Tibial nerve (tissue), 4 donors: ENCODE measurements at regions not wholly inside any gene's neighbourhood (a gene's known extent, or its start where the extent isn't known, plus 50 kb on each side); places are given as distances from the start of the nearest gene placed in this dataset.

Experiments
- CTCF ChIP-seq, 5 experiments: fragments of 200-600 bp in 3 of 5; fragments of 450-650 bp in 2 of 5; sonication (generic) in 3 of 5; IDR thresholded peaks; one replicate each; pipeline ENCODE4 v1.5.1; 2016 to 2019; ENCODE audit warnings: antibody characterized with exemption in 5 of 5, mild to moderate bottlenecking in 3 of 5, moderate library complexity in 2 of 5
- EP300 ChIP-seq, 2 donors: sonication (generic); formaldehyde crosslinking; IDR thresholded peaks; one replicate each; pipeline ENCODE4 v1.6.1; 2017; ENCODE audit warnings: antibody characterized with exemption in 2 of 2, mild to moderate bottlenecking in 1 of 2

- TF ChIP-seq CTCF (IDR thresholded peaks at IDR 0.05) (no peak), EP300 (IDR thresholded peaks at IDR 0.05) (no peak)
These were observed 78.7 kb upstream of the LARP1 start for GRCh38 chr5:154676508-154676907.
